GM21825 (cell line): ENCODE measurements at regions not wholly inside any gene's neighbourhood (a gene's known extent, or its start where the extent isn't known, plus 50 kb on each side); places are given as distances from the start of the nearest gene placed in this dataset.

ENCODE experiments used
- ATAC-seq: cut with Tn5 transposase; IDR thresholded peaks from one replicate; pipeline ENCODE4 v1.9.1; 2021; ENCODE audit warnings: mild to moderate bottlenecking, moderate library complexity; ENCODE audit not compliant: unreplicated experiment

DNA sequence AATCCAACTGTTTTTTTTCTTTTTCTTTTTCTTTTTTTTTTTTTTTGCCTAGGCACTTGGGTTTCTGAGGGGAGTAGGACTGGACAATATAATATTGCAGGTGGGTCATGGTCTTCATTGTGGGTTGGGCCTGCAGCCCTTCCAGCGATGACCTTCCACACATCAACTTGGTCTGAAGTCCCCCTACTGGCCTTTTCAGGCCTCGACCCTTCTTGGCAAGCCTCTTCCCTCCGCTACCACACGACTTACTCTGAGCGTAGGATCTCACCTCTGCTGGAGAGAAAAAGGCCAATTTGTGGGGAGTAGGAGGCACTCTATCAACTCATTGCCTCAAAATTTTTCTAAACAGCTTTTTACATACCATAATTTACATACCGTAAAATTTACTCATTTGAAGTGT lies 51.1 kb upstream of the GRIK3 start:
- ATAC-seq, result no peak

DNA sequence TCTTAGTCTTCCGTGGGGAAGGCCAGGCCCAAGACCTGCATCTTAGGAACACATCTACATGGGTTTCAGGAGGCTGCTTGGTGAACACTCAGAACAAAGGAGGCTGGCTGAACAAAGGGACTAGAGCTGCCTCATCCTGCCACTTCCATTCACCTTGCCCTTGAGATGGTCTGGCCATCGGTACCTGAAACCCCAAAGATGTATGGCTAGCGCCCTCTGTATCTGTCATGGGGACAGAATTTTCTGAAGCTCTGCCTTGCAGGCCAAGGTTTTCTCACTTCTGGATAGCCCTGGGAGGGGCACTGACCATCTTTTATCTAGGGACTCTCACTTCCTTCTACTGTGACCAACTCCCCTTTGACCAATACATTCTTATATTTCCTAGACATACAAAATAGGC lies 55.4 kb upstream of the GRIK3 start:
- no peak for ATAC-seq

DNA sequence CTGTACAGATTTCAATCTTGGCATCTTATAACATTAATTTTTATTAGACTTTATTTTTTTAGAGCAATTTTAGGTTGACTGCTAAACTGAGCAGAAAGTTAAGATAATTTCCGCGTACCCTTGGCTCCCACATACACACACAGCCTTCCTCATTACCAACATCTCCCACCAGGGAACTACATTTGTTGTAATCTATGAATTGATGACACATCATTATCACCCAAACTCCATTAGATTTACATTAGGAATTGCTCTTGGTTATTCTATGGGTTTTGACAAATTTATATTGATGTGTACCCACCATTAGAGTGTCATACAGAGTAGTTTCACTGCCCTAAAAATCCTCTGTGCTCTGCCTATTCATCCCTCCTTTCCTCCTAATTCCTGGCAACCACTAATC lies 56.4 kb upstream of the GRIK3 start:
- no peak for ATAC-seq

DNA sequence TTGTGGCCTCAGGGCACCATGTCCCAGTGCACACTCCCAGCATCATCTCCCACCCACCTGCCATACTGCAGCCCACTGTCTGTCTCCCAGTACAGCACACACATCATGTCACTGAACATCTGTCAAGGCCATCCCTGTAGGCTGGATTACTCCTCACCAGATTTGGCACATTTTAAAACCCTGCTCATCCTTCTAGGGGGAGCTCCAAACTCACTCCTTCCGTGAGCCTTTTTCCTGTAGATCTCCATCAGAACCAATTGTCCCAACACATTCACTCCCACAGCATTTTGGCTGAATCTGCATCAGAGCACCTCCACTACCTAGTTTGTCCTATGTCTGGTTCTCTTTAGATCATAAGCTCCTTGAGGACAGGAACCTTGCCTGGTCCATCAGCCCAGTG lies 58.6 kb upstream of the GRIK3 start:
- ATAC-seq, result no peak

DNA sequence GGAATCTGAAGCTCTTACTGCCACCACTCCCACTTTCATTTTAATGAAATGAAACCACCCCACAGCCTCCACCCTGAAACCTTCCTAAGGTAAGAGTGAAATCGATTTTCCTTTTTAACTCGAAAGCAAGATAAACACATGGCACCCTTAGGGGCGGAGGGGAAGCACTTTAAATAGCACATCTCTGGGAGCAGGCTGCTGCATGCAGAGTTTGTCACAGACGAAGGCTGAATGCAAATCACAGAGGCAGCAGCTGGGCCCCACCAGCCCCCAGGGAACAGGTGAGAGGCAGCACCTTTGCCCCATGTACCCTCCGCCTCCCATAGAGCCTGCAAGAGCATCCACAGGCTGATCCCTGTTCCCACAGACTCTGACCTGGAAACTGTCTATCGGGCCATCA lies 60.0 kb upstream of the GRIK3 start:
- no peak for ATAC-seq

DNA sequence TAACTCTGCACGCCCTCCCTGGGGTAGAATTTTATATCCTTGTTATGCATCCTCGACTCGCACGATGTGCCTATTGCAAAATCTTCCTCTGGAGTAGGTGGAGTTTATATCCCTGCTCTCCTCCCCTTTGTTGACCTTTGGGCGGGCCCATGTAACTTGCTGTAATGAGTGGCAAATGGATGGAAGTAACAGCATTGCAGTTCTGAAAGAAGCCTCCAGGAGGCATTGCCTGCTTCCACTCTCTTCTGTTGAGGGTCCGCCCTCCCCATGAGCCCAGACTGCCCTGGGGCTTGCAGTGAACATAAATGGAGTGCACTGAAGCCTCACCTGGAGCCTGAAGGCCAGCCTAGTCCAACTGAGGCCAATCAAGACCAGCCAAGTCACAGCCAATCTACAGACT lies 62.2 kb upstream of the GRIK3 start:
- ATAC-seq, result no peak

DNA sequence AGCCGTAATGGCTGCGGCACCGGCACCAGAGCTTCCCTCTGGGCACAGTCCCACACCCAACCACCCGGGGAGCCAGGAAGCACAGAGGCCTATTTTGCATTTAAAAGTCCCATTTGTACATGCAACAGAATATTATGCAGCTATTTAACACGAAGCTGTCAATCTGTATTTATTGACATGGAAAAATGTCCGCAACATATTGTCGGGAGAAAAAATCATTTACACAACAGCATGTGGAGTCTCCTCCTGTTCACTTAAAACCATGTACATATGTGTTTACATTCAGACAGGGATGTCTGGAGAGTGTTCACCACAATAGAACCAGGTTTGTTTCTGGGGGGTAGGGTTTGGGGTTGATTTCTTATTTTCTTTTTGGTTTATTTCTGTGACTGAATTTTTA lies 63.4 kb upstream of the GRIK3 start:
- ATAC-seq, result no peak

DNA sequence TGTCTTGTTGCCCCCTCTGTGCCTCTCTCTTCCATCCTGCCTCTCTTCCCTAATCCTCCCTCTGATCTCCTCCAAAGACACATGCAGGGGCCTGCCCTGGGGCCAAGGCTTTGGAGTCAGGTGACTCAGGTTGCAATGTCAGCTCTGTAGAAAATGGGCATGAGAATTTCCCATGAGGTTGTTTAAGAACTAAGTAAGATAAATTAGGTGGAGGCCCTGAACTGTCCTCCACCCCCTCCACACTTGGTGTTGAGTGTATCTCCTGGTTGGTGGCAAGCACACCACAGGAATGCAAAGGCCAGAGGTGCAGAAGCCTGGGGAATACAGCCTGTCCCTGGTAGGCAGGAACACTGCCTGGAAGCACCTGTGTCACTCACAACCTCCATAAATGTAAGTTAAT lies 63.9 kb upstream of the GRIK3 start:
- no peak for ATAC-seq

DNA sequence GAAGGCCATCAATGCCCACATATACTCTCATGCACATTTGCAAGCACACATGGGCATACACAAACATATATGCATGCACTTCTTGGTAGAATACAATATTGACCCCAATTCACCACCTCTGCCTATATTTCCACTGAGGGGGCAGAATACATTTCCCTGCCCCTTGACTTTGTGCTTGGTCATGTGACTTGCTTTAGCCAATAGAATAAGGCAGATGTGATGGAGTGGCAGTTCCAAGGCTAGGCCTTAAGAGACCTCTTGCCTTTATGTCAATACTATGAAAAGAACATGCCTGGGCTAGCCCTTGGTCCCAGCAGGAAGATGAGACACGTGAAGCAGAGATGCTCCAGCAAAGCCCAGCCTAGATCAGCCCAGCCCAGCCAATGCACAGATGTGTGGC lies 66.0 kb upstream of the GRIK3 start:
- ATAC-seq, result no peak

DNA sequence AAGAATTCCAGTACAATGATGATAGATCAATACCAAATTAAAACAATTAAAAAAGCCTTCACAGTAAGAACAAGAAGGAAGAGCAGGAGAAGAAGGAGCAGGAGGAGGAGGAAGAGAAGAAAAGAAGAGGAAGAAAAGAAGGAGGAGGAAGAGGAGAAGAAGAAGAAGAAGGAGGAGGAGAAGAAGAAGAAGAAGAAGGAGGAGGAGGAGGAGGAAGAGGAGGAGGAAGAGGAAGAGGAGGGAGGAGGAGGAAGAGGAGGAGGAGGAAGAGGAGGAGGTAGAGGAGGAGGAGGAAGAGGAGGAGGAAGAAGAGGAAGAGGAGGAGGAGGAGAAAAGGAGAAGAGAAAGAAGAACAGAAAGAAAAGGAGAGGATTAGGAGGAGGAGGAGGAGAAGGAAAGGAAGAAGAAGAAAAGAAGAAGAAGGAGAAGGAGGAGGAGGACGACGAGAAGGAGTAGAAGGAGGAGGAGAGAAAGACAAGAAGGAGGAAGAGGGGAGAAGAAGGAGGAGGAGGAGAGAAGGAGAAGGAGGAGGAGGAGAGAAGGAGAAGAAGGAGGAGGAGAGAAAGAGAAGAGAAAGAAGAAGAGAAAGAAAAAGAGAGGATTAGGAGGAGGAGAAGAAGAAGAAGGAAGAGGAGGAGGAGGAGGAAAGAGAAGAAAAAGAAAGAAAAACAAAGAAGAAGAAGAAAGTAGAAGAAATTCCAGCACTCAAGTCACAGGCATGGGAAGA lies 68.5 kb upstream of the GRIK3 start:
- ATAC-seq, result no peak

DNA sequence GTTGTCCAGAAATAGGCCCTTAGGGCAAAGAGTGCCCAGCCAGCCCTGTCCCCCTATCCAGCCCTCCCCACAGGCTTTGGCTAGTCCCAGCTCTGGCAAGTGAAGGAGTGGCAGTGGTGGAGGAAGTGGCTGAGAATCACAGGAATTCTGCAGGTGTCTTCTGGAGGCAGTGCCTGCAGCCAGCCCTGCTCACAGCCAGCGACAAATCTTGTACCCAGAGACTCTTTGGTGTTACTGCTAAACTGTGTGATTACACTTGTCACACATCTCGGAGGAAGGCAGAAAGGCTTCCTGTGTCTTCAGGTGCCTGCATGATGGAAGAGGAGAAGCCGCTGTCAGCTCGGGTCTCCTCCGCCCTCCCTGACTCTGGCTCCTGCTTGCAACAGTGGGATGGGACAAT lies 71.6 kb upstream of the GRIK3 start:
- no peak for ATAC-seq

DNA sequence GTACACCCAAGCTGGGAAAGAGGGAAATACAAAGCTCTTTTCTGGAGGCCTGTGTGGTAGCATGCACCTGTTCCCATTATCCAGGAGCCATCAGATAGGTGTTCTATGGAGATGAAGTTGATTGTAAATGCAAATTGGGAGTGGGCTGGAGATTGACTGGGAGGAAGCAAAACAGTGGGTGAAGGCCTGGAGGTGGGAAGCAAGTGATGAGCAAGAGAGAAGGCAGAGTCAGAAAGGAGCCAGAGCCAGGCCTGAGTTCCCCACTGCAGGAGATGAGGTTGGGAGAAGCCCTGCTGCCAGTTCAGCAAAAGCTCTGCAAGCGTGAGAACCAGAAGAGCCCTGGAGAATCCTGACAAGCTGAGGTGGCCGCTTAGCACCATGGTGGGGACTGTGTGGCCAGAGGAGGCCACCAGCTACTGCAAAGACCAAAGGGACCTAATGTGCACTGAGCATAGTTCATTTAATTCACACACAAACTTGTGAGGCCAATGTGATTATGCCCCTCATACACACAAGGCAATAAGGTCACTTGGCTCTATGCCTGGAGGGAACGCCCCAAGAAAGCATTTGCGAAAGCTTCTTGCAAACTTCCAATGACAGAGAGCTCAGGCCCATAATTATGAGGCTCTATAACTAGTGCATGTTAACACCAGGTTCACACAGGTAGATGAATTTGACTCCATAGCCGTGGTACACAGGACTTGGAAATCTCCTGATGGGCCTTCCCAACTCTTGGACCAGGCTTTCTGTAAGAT lies 73.0 kb upstream of the GRIK3 start:
- no peak for ATAC-seq

DNA sequence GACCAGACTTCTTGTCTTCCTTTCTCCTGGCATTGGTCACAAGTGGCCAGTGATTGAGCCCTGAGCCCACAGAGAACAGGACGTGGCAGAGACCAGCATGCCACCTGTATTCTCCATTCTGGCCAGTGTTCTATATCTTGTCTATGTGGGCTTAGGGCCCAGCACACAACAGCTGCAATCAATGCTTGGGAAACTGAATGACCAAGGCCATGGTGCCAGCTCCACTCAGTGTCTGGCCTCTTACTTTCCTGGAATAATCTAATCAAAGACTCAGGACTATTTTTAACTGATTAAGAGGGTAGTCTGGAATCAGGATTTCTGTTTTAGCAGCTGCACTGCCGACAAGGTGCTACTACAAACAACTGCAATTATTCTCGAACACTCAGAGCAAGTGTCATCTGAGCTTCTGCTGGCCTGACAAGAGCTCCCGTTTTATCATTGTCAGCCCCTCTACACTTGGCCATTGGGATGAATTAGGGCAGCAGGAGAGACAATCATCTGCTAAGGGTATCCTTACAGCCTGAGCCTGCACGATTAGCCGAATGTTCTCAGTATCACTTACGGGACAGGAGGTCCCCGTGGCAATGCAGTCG lies 74.4 kb upstream of the GRIK3 start:
- ATAC-seq, result no peak

DNA sequence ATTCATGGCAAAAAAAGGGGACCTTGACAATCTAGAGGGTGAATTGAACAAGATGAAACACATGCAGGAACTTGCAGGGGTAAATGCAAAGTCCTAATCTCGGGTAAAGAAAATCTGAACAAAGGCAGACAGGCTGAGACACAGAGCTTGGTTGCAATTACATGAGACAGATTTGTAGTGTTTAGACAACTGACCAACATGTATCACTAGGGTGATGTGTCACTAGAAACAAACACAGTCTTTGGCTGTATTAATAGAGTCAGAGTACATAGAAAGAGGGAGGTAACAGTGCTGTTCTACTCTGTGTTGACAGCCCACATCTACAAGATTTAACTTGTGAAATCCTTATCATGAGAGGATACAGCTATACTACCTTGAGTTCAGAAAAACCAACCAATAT lies 78.1 kb upstream of the GRIK3 start:
- no peak for ATAC-seq

DNA sequence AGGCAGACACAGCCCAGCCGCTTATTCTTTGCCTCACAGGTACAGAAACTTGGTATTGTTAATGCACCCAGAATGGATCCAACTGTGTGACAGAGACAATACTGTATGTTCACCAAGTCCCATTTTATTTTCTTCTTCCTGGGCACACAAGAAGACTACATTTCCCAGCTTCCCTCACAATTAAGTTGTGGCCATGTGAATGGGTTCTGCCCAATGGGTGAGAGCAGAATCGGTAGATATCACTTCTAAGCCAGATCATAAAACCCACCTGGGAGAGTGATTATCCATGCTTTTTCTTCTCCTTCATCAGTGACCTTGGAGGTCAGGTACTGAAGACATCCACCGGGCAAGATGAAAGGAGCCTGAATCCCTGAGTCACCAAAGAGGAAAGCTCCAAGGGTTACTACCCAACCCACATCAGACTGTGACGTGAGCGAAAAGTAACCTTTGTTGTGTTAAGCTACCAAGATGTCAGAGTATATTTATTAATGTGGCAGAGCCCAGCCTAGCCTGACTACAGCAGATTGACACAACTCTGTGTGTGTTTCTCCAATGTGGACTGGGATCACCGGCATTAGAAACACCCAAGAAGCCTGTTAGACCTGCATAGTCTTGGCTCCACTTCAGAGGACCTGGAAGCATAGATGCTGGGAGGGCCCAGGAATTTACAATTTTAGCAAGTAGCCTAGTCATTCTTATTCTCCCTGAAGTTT lies 79.1 kb upstream of the GRIK3 start:
- no peak for ATAC-seq

DNA sequence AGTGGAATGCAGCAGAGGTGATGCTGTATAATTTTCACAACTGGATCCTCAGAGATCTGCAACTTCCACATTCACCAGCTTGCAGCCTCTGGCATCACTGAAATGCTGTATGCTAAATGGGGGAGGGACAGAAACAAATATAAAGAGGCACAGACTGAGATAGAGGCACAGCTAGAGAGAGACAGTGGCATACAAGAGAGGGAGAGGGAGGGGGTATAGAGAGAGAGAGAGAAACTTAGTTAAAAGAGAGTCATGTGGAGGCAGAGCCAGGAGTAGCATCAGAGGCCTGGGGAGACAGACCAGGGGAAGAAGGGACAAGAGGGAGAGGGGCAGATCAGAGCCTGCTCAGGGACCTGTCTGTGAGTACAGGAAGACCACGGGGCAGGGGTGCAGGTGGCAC lies 84.5 kb upstream of the GRIK3 start:
- no peak for ATAC-seq

DNA sequence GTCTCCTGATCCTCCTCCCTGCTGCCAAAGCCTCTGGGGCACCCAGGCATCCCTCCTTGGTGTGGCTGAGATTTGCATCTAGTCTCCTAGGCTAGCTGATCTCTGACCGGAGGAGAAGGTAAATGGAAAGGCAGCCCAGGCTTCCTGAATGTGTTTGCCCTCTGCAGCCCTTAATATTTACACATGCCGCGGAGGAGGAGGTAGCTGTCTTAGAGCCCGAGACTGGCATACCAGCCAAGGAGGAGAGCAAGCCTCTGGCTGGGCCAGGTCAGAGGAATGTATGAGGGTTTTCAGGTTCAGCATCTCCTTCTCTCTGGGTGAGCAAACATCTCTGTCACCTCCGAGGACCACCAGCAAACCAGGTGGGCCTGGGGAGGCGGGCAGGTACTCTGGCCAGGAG lies 86.0 kb upstream of the GRIK3 start:
- no peak for ATAC-seq

DNA sequence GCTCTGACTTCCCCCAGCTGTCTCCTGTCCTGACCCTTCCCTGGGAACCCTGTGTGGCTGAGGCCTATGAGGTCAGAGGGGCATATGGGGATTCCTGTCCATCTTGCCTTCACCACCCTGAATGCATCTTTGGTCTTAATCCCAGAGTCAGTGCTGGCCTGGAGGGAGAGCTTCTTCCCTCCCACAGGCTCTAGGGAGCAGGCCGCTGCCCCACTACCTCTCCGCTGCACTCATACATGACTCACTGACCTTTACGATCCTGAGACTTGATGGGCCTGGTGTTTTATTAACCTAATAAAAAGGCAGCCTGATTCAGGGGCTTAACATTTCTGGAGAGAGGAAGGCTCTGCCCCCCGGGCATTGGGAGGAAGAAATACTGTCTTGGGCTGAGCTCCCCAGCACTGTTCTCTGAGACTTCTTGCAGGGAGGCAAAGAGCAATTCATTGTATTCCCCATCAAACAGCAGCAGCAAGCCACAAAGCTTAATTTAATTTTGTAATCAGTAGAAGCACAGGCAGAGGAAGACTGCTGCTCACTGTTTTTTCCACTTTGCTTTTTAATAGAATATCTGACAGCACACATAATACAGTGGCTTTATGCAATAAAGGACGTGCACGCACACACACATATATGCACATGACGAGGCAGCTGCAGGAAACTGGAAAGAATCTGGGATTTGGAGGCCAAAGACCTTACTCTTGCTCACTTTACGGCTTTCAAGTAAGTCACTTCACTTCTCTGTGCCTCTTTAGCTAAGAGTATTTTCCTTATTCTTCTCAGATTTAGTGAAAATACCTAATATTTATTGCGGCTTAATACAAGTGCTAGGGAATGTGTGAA lies 89.2 kb upstream of the GRIK3 start:
- ATAC-seq, result no peak

DNA sequence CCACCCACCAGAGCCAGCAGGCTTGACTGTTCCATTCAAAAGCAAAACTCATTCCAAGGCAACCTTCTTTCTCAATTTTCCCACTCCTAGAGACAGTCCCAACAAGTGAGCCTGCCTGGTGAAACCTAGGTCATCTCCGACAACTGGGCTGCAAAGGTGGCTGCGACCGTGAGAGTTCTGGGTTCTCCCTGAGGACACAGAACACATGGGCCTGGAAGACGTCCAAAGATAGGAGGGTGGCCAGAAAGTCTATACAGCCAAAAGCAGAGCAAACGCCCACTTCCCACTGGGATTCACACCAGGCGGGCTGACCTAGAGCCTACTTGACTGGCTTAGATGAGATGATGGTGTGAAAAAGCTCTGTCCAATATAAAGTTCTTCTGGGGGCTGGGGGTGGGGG lies 90.2 kb upstream of the GRIK3 start:
- ATAC-seq, result no peak

DNA sequence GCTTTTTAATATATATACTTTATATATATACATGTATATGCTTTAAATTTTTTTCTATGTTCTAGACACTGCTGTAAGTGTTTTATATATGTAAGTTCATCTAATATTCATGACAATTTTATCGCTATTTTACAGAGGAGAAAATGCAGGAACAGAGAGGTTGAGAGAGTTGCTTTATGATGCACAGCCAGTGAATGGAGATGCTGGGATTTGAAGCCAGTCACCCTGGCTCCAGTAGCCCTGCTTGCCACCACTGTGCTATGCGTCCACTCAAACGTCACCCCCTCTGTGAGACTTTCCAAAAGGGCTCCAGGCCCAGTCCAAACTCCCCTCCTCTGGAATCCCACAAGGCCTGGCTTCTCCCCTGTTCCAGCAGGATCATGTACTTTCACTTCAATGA lies 91.0 kb upstream of the GRIK3 start:
- ATAC-seq, result no peak

DNA sequence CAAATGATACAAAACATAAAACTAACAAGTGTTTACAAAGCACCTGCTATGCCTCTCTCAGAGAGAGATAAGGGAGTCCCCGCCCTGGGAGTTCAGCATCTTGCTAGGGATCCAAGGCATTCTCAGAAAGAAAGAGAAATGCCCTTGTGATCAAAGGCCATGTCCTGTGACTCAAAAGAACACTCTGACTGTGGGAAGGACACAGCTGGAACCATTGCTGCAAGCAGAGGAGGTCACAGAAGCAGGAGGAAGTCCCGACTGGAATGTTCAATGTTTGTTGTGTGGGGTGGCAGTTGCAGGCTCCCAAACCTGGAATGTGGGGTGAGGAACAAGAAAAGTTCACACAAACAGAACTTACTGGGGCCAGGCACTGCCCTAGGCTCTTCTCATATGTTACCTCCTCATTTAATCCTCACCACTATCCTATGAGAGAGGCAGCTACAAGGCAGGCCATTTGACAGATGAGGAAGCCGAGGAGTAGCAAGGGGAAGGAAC lies 93.0 kb upstream of the GRIK3 start:
- ATAC-seq, result no peak
